Gastroesophageal sphincter (tissue), 3 donors: ENCODE measurements at regions not wholly inside any gene's neighbourhood (a gene's known extent, or its start where the extent isn't known, plus 50 kb on each side); places are given as distances from the start of the nearest gene placed in this dataset.

Experiments used
- POLR2A ChIP-seq, 2 donors: fragments of 450-650 bp; IDR thresholded peaks; one replicate each; pipeline ENCODE4 v1.6.1; 2017; ENCODE audit warnings: antibody characterized with exemption in 2 of 2, mild to moderate bottlenecking in 2 of 2, moderate library complexity in 1 of 2
- TF ChIP-seq, protein P1 (sequence below), 4 experiments: fragments of 200-600 bp in 2 of 4; fragments of 450-650 bp in 2 of 4; sonication (generic) in 1 of 4; IDR thresholded peaks; one replicate each; pipeline ENCODE4 v1.5.1; 2017 to 2019; ENCODE audit warnings: antibody characterized with exemption in 4 of 4, mild to moderate bottlenecking in 2 of 4, moderate library complexity in 2 of 4

DNA sequence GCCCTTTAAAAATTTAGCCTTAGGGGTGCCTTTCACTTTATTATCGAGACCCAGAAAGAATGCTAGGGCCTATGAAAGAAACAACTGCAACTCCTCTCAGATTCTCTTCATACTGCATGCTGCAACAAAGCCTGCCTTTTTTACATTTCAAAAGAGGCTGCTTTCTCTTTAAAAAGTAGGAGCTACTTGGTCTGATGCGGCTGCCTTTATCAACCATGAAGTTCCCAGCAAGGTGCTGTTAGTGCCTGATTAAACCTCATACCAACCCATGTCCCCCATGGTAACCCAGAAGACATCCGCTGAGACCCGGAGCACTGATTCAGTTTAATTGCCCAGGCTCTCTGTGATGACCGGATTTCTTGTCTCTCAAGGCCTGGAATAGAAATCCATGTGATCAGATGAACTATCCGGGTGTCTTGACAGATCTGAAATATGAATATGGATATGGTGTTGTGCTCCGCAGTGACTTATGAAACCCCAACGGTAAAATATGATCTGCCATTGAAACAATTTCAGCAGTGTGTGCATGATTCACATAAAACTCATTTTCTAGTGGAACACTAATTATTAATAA lies 368.3 kb downstream of the ZNF521 start:
- TF ChIP-seq, protein P1, sequence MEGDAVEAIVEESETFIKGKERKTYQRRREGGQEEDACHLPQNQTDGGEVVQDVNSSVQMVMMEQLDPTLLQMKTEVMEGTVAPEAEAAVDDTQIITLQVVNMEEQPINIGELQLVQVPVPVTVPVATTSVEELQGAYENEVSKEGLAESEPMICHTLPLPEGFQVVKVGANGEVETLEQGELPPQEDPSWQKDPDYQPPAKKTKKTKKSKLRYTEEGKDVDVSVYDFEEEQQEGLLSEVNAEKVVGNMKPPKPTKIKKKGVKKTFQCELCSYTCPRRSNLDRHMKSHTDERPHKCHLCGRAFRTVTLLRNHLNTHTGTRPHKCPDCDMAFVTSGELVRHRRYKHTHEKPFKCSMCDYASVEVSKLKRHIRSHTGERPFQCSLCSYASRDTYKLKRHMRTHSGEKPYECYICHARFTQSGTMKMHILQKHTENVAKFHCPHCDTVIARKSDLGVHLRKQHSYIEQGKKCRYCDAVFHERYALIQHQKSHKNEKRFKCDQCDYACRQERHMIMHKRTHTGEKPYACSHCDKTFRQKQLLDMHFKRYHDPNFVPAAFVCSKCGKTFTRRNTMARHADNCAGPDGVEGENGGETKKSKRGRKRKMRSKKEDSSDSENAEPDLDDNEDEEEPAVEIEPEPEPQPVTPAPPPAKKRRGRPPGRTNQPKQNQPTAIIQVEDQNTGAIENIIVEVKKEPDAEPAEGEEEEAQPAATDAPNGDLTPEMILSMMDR (IDR thresholded peaks at IDR 0.05) = no peak
- no peak for TF ChIP-seq POLR2A (IDR thresholded peaks at IDR 0.05)
